ENCODE measurements at regions not wholly inside any gene's neighbourhood (a gene's known extent, or its start where the extent isn't known, plus 50 kb on each side); places are given as distances from the start of the nearest gene placed in this dataset.

- Histone ChIP-seq H3K4me3 (ENCODE audit: low read depth, low read length) (no peak overlapping the region), H3K4me1 (ENCODE audit: control insufficient read depth, insufficient read depth, low read length) (no peaks in the 10 kb centered on the region), H3K9me3 (ENCODE audit: control insufficient read depth, insufficient read depth, low read length) (no peaks in the 10 kb centered on the region), H3K27ac (ENCODE audit: low read depth, low read length) (no peak overlapping the region), H3K36me3 (ENCODE audit: control insufficient read depth, insufficient read depth, low read length) (no peaks in the 10 kb centered on the region), H3K27me3 (ENCODE audit: control insufficient read depth, insufficient read depth, low read length) (no peaks in the 10 kb centered on the region)
- WGBS (ENCODE audit: insufficient coverage) = 42% methylated on average over 2 of the region's 3 CpGs
- peak in 1 of 6 donors; percentile 24 for DNase-seq (ENCODE audit: low read depth in 4 of 6, low spot score in 6 of 6)
Measured at GRCh38 chr4:31908261-31908660, 1188.1 kb downstream of the PCDH7 start.

DNA sequence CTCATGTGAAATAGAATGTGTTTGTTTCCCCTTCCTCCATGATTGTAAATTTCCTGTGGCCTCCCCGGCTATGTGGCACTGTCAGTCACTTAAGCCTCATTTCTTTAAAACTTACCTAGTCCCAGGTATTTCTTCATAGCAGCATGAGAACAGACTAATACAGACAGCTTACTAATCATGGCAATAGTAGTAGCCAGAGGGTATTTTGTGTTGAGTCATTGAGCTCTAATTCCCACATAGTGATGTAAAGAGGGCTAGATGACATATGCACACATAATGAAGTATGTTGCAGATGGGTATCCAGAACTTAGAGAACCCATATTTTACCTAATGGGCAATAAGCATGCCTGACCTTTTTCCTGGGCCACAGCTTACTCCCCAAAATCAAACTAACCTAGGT is 1197.2 kb downstream of the PCDH7 start:
- H3K27me3 ChIP-seq (ENCODE audit: control insufficient read depth, insufficient read depth, low read length) = no peaks in the 10 kb centered on the region
- no peaks in the 10 kb centered on the region for H3K36me3 ChIP-seq (ENCODE audit: control insufficient read depth, insufficient read depth, low read length)
- H3K9me3 ChIP-seq (ENCODE audit: control insufficient read depth, insufficient read depth, low read length) = peaks cover 4% of the 10 kb centered on the region
- no peak overlapping the region for H3K27ac ChIP-seq (ENCODE audit: low read depth, low read length)
- no peaks in the 10 kb centered on the region for H3K4me1 ChIP-seq (ENCODE audit: control insufficient read depth, insufficient read depth, low read length)
- no CpG with 5 or more reads among the region's 1 CpG for WGBS (ENCODE audit: insufficient coverage)
- H3K4me3 ChIP-seq (ENCODE audit: low read depth, low read length) = no peak overlapping the region
- DNase-seq (ENCODE audit: low read depth in 4 of 6, low spot score in 6 of 6) = no peak

DNA sequence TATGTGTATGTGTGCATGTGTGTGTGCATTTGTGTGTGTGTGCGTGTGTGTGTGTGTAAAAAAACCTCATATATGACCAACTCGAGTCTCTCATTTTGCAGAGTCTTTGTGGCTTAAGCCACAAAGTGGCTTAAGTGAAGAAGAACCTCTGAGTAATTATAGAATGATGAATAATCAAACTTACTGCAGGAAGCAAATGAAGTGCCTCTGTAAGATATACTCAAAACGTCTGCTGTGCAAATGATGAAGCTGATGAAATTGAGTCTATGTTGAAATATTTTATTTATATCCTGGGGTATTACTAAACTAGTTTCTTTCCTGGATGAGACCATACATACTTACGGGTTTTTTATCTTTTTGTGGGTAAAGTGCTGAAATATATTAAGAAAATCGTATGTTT is 1198.7 kb downstream of the PCDH7 start:
- Histone ChIP-seq H3K27me3 (ENCODE audit: control insufficient read depth, insufficient read depth, low read length) (no peaks in the 10 kb centered on the region), H3K4me1 (ENCODE audit: control insufficient read depth, insufficient read depth, low read length) (no peaks in the 10 kb centered on the region), H3K4me3 (ENCODE audit: low read depth, low read length) (no peak overlapping the region), H3K27ac (ENCODE audit: low read depth, low read length) (no peak overlapping the region), H3K9me3 (ENCODE audit: control insufficient read depth, insufficient read depth, low read length) (peaks cover 4% of the 10 kb centered on the region), H3K36me3 (ENCODE audit: control insufficient read depth, insufficient read depth, low read length) (no peaks in the 10 kb centered on the region)
- peak in 1 of 6 donors; percentile 4 for DNase-seq (ENCODE audit: low read depth in 4 of 6, low spot score in 6 of 6)
- no CpG with 5 or more reads among the region's 5 CpGs for WGBS (ENCODE audit: insufficient coverage)

DNA sequence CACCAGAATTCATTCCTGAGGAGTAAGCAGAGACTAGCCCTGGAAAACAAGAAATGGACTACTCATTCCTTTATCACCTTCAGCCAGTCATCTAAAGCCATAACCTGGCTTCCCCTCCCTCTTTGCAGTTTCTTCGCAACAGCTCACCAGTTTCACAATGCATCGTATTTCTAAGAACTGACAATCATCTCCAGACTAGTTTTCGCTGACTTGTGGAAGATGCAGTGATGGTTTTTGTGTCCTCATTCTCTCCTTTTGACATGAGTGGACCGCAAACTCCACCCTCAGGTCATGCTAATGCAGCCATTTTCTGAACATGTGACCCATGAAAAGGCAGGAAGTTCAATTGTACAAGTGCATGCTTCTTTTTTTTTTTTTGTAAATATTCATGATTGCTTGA is 1203.5 kb downstream of the PCDH7 start:
- no peaks in the 10 kb centered on the region for H3K27me3 ChIP-seq (ENCODE audit: control insufficient read depth, insufficient read depth, low read length)
- WGBS (ENCODE audit: insufficient coverage) = 100% methylated on average over 1 of the region's 4 CpGs

GRCh38 chr4:31929676-31930345 is 1209.6 kb downstream of the PCDH7 start:
- Histone ChIP-seq H3K4me1 (ENCODE audit: control insufficient read depth, insufficient read depth, low read length) (no peaks in the 10 kb centered on the region), H3K27ac (ENCODE audit: low read depth, low read length) (no peak overlapping the region), H3K4me3 (ENCODE audit: low read depth, low read length) (no peak overlapping the region), H3K9me3 (ENCODE audit: control insufficient read depth, insufficient read depth, low read length) (no peaks in the 10 kb centered on the region), H3K27me3 (ENCODE audit: control insufficient read depth, insufficient read depth, low read length) (no peaks in the 10 kb centered on the region), H3K36me3 (ENCODE audit: control insufficient read depth, insufficient read depth, low read length) (no peaks in the 10 kb centered on the region)
- DNase-seq (ENCODE audit: low read depth in 4 of 6, low spot score in 6 of 6) = no peak
- no CpG with 5 or more reads among the region's 1 CpG for WGBS (ENCODE audit: insufficient coverage)

More for the DNA sequence above, 1203.5 kb downstream of the PCDH7 start:
- Histone ChIP-seq H3K9me3 (ENCODE audit: control insufficient read depth, insufficient read depth, low read length) (no peaks in the 10 kb centered on the region), H3K36me3 (ENCODE audit: control insufficient read depth, insufficient read depth, low read length) (no peaks in the 10 kb centered on the region), H3K27ac (ENCODE audit: low read depth, low read length) (no peak overlapping the region), H3K4me1 (ENCODE audit: control insufficient read depth, insufficient read depth, low read length) (no peaks in the 10 kb centered on the region), H3K4me3 (ENCODE audit: low read depth, low read length) (no peak overlapping the region)
- DNase-seq (ENCODE audit: low read depth in 4 of 6, low spot score in 6 of 6) = no peak

- H3K27ac ChIP-seq (ENCODE audit: low read depth, low read length) = no peak overlapping the region
- H3K36me3 ChIP-seq (ENCODE audit: control insufficient read depth, insufficient read depth, low read length) = no peaks in the 10 kb centered on the region
- peaks cover 2% of the 10 kb centered on the region for H3K9me3 ChIP-seq (ENCODE audit: control insufficient read depth, insufficient read depth, low read length)
- DNase-seq (ENCODE audit: low read depth in 4 of 6, low spot score in 6 of 6) = no peak
- H3K27me3 ChIP-seq (ENCODE audit: control insufficient read depth, insufficient read depth, low read length) = no peaks in the 10 kb centered on the region
- no peaks in the 10 kb centered on the region for H3K4me1 ChIP-seq (ENCODE audit: control insufficient read depth, insufficient read depth, low read length)
- no peak overlapping the region for H3K4me3 ChIP-seq (ENCODE audit: low read depth, low read length)
- WGBS (ENCODE audit: insufficient coverage) = 100% methylated on average over 1 of the region's 3 CpGs
Measured at GRCh38 chr4:31946456-31946855, 1226.3 kb downstream of the PCDH7 start.

GRCh38 chr4:31947101-31947500 is 1226.9 kb downstream of the PCDH7 start:
- Histone ChIP-seq H3K27ac (ENCODE audit: low read depth, low read length) (no peak overlapping the region), H3K9me3 (ENCODE audit: control insufficient read depth, insufficient read depth, low read length) (peaks cover 2% of the 10 kb centered on the region), H3K4me1 (ENCODE audit: control insufficient read depth, insufficient read depth, low read length) (no peaks in the 10 kb centered on the region), H3K36me3 (ENCODE audit: control insufficient read depth, insufficient read depth, low read length) (no peaks in the 10 kb centered on the region), H3K27me3 (ENCODE audit: control insufficient read depth, insufficient read depth, low read length) (no peaks in the 10 kb centered on the region), H3K4me3 (ENCODE audit: low read depth, low read length) (no peak overlapping the region)
- DNase-seq (ENCODE audit: low read depth in 4 of 6, low spot score in 6 of 6) = no peak
- WGBS (ENCODE audit: insufficient coverage) = no CpG with 5 or more reads among the region's 1 CpG

GRCh38 chr4:31949045-31949444 is 1228.9 kb downstream of the PCDH7 start:
- Histone ChIP-seq H3K4me3 (ENCODE audit: low read depth, low read length) (no peak overlapping the region), H3K36me3 (ENCODE audit: control insufficient read depth, insufficient read depth, low read length) (no peaks in the 10 kb centered on the region), H3K27me3 (ENCODE audit: control insufficient read depth, insufficient read depth, low read length) (no peaks in the 10 kb centered on the region), H3K4me1 (ENCODE audit: control insufficient read depth, insufficient read depth, low read length) (no peaks in the 10 kb centered on the region), H3K27ac (ENCODE audit: low read depth, low read length) (no peak overlapping the region), H3K9me3 (ENCODE audit: control insufficient read depth, insufficient read depth, low read length) (peaks cover 2% of the 10 kb centered on the region)
- 89% methylated on average over 3 of the region's 5 CpGs for WGBS (ENCODE audit: insufficient coverage)
- DNase-seq (ENCODE audit: low read depth in 4 of 6, low spot score in 6 of 6) = no peak

GRCh38 chr4:31955346-31955745 is 1235.2 kb downstream of the PCDH7 start:
- Histone ChIP-seq H3K27ac (ENCODE audit: low read depth, low read length) (no peak overlapping the region), H3K9me3 (ENCODE audit: control insufficient read depth, insufficient read depth, low read length) (no peaks in the 10 kb centered on the region), H3K4me1 (ENCODE audit: control insufficient read depth, insufficient read depth, low read length) (no peaks in the 10 kb centered on the region), H3K4me3 (ENCODE audit: low read depth, low read length) (no peak overlapping the region), H3K27me3 (ENCODE audit: control insufficient read depth, insufficient read depth, low read length) (no peaks in the 10 kb centered on the region), H3K36me3 (ENCODE audit: control insufficient read depth, insufficient read depth, low read length) (no peaks in the 10 kb centered on the region)
- DNase-seq (ENCODE audit: low read depth in 4 of 6, low spot score in 6 of 6) = peak in 2 of 6 donors; percentile 26 to 72
- WGBS (ENCODE audit: insufficient coverage) = no CpG with 5 or more reads among the region's 2 CpGs

- Histone ChIP-seq H3K27ac (ENCODE audit: low read depth, low read length) (no peak overlapping the region), H3K4me3 (ENCODE audit: low read depth, low read length) (no peak overlapping the region), H3K9me3 (ENCODE audit: control insufficient read depth, insufficient read depth, low read length) (no peaks in the 10 kb centered on the region), H3K36me3 (ENCODE audit: control insufficient read depth, insufficient read depth, low read length) (no peaks in the 10 kb centered on the region), H3K4me1 (ENCODE audit: control insufficient read depth, insufficient read depth, low read length) (no peaks in the 10 kb centered on the region), H3K27me3 (ENCODE audit: control insufficient read depth, insufficient read depth, low read length) (no peaks in the 10 kb centered on the region)
- no peak for DNase-seq (ENCODE audit: low read depth in 4 of 6, low spot score in 6 of 6)
Measured at GRCh38 chr4:31959972-31960371, 1239.8 kb downstream of the PCDH7 start.
